HEK293 (cell line): ENCODE measurements at regions not wholly inside any gene's neighbourhood (a gene's known extent, or its start where the extent isn't known, plus 50 kb on each side); places are given as distances from the start of the nearest gene placed in this dataset.

Experiments used
- CTCF ChIA-PET: fragments of 350-600 bp; formaldehyde crosslinking; extraction: SDS; loops from one replicate; lab custom pipeline; 2021; ENCODE audit warnings: antibody characterized with exemption; lab: Yijun Ruan, JAX
- POLR2A ChIA-PET: fragments of 300-600 bp; formaldehyde crosslinking; extraction: SDS; loops from one replicate; lab custom pipeline; 2020; ENCODE audit warnings: antibody characterized with exemption, inconsistent platforms; lab: Yijun Ruan, JAX
- H3K27ac ChIP-seq: fragments of 200-500 bp; sonication (Bioruptor generic); 2 replicates; pipeline ENCODE4 v1.5.1; 2014; ENCODE audit warnings: low read depth, low read length, control low read depth, inconsistent platforms; ENCODE audit errors: extremely low read depth
- H3K36me3 ChIP-seq, 2 experiments: fragments of 200-500 bp in 1 of 2; sonication (Bioruptor generic) in 1 of 2; 1 replicate in 1 of 2; 2 replicates in 1 of 2; pipeline ENCODE4 v1.5.1; 2014 to 2017; ENCODE audit warnings: inconsistent platforms in 2 of 2, low read length in 2 of 2; ENCODE audit not compliant: control insufficient read depth in 2 of 2, insufficient read depth in 1 of 2
- H3K4me1 ChIP-seq: fragments of 200-500 bp; sonication (Bioruptor generic); 2 replicates; pipeline ENCODE4 v1.5.1; 2014; ENCODE audit warnings: mild to moderate bottlenecking, low read length, inconsistent platforms; ENCODE audit not compliant: control insufficient read depth, insufficient read depth
- H3K4me3 ChIP-seq: 2 replicates; pipeline ENCODE4 v1.5.1; 2011; ENCODE audit warnings: low read depth, mild to moderate bottlenecking, control low read depth, low read length, moderate library complexity
- H3K9me3 ChIP-seq: fragments of 200-500 bp; sonication (Bioruptor generic); 2 replicates; pipeline ENCODE4 v1.5.1; 2014; ENCODE audit warnings: low read depth, low read length, inconsistent platforms; ENCODE audit not compliant: control insufficient read depth, insufficient read depth
- GFI1B ChIP-seq: fragments of 450-650 bp; formaldehyde crosslinking; IDR thresholded peaks from 2 replicates; pipeline ENCODE4 v1.5.1; 2016; ENCODE audit warnings: missing biosample characterization, missing genetic modification characterization
- GLIS2 ChIP-seq: fragments of 450-650 bp; formaldehyde crosslinking; IDR thresholded peaks from 2 replicates; pipeline ENCODE4 v1.5.1; 2016; ENCODE audit warnings: missing biosample characterization, missing genetic modification characterization
- ZBTB10 ChIP-seq: fragments of 450-650 bp; formaldehyde crosslinking; IDR thresholded peaks from 2 replicates; pipeline ENCODE4 v1.5.1; 2016; ENCODE audit warnings: missing biosample characterization, missing genetic modification characterization
- ZBTB26 ChIP-seq: fragments of 450-650 bp; formaldehyde crosslinking; optimal IDR thresholded peaks from 2 replicates; pipeline ENCODE3; 2016; ENCODE audit warnings: missing biosample characterization, mild to moderate bottlenecking, missing genetic modification characterization
- ZNF146 ChIP-seq: fragments of 450-650 bp; formaldehyde crosslinking; IDR thresholded peaks from 2 replicates; pipeline ENCODE4 v1.5.1; 2016; ENCODE audit warnings: missing biosample characterization, missing genetic modification characterization
- ZNF19 ChIP-seq: fragments of 450-650 bp; formaldehyde crosslinking; IDR thresholded peaks from 2 replicates; pipeline ENCODE4; 2016; ENCODE audit warnings: missing biosample characterization, missing genetic modification characterization, low read depth
- ZNF2 ChIP-seq: fragments of 450-650 bp; formaldehyde crosslinking; IDR thresholded peaks from 2 replicates; pipeline ENCODE4 v1.5.1; 2016; ENCODE audit warnings: missing biosample characterization, missing genetic modification characterization
- ZNF223 ChIP-seq: fragments of 450-650 bp; formaldehyde crosslinking; IDR thresholded peaks from 2 replicates; pipeline ENCODE4 v1.5.1; 2016; ENCODE audit warnings: missing biosample characterization, missing genetic modification characterization
- ZNF341 ChIP-seq: fragments of 450-650 bp; formaldehyde crosslinking; IDR thresholded peaks from 2 replicates; pipeline ENCODE4; 2016; ENCODE audit warnings: low read depth, missing biosample characterization, missing genetic modification characterization
- ZNF48 ChIP-seq: fragments of 450-650 bp; formaldehyde crosslinking; IDR thresholded peaks from 2 replicates; pipeline ENCODE4 v1.5.1; 2016; ENCODE audit warnings: missing biosample characterization, missing genetic modification characterization
- ZNF488 ChIP-seq: fragments of 450-650 bp; formaldehyde crosslinking; IDR thresholded peaks from 2 replicates; pipeline ENCODE4 v1.5.1; 2016; ENCODE audit warnings: missing biosample characterization, missing genetic modification characterization
- ZNF654 ChIP-seq: fragments of 450-650 bp; formaldehyde crosslinking; IDR thresholded peaks from 2 replicates; pipeline ENCODE4 v1.5.1; 2016; ENCODE audit warnings: low read depth, missing biosample characterization, missing genetic modification characterization
- ZNF692 ChIP-seq: fragments of 450-650 bp; formaldehyde crosslinking; IDR thresholded peaks from 2 replicates; pipeline ENCODE4 v1.5.1; 2016; ENCODE audit warnings: missing biosample characterization, missing genetic modification characterization
- ZNF701 ChIP-seq: fragments of 450-650 bp; formaldehyde crosslinking; IDR thresholded peaks from 2 replicates; pipeline ENCODE4 v1.5.1; 2016; ENCODE audit warnings: missing biosample characterization, missing genetic modification characterization
- ZNF704 ChIP-seq: fragments of 450-650 bp; formaldehyde crosslinking; IDR thresholded peaks from 2 replicates; pipeline ENCODE4 v1.5.1; 2016; ENCODE audit warnings: missing biosample characterization, missing genetic modification characterization
- ZNF776 ChIP-seq: fragments of 450-650 bp; formaldehyde crosslinking; IDR thresholded peaks from 2 replicates; pipeline ENCODE4 v1.5.0; 2017; ENCODE audit warnings: missing biosample characterization, missing genetic modification characterization, borderline replicate concordance
- ZNF777 ChIP-seq: fragments of 450-650 bp; formaldehyde crosslinking; IDR thresholded peaks from 2 replicates; pipeline ENCODE4 v1.5.1; 2017; ENCODE audit warnings: missing biosample characterization, missing genetic modification characterization, borderline replicate concordance
- ZNF785 ChIP-seq: fragments of 450-650 bp; formaldehyde crosslinking; IDR thresholded peaks from 2 replicates; pipeline ENCODE4 v1.5.1; 2016; ENCODE audit warnings: missing biosample characterization, missing genetic modification characterization
- ZSCAN5A ChIP-seq: fragments of 450-650 bp; formaldehyde crosslinking; IDR thresholded peaks from 2 replicates; pipeline ENCODE4 v1.5.1; 2016; ENCODE audit warnings: missing biosample characterization, missing genetic modification characterization

- Histone ChIP-seq H3K4me1 (no peaks in the 10 kb centered on the region), H3K27ac (no peak overlapping the region), H3K9me3 (no peaks in the 10 kb centered on the region), H3K36me3 (no peaks in the 10 kb centered on the region), H3K4me3 (no peak overlapping the region)
- TF ChIP-seq ZNF692 (tag by site-specific recombination) (no peak), ZNF341 (tag by site-specific recombination) (no peak), ZNF776 (tag by site-specific recombination) (no peak), ZNF19 (tag by site-specific recombination) (no peak), ZNF777 (tag by site-specific recombination) (no peak), GFI1B (tag by site-specific recombination) (no peak), ZBTB10 (tag by site-specific recombination) (no peak), ZNF2 (tag by site-specific recombination) (no peak), ZNF48 (tag by site-specific recombination) (no peak), ZNF654 (no peak), ZNF701 (no peak), ZNF785 (no peak), ZNF223 (tag by site-specific recombination) (no peak), ZNF704 (tag by site-specific recombination) (no peak), ZNF146 (tag by site-specific recombination) (no peak), ZNF488 (tag by site-specific recombination) (no peak), ZBTB26 (tag by site-specific recombination) (no peak), GLIS2 (no peak), ZSCAN5A (tag by site-specific recombination) (no peak)
- POLR2A ChIA-PET, result no interaction called here
- CTCF ChIA-PET, result no interaction called here
These were observed 413.0 kb downstream of the PCDH20 start for GRCh38 chr13:61002686-61003085.
